ENCODE measurements at regions not wholly inside any gene's neighbourhood (a gene's known extent, or its start where the extent isn't known, plus 50 kb on each side); places are given as distances from the start of the nearest gene placed in this dataset.

DNA sequence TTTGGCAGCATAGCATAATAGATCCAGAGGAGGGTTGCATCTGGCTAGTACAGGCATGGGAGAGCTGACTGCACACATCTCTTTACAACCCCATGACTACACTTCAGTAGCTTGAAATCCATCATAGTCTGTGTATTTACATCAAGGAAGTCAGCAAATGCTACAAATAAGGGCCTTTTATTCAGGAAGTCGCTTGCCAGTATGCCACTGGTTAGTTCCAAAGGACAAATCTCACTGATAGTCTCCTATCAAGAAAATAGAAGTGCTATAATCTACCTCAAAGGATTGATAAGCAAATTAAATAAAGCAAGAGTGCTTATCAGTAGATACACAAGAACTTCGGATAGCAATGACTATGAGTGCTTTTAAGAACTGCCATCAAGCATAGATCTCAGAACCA, 112.7 kb downstream of the KLF12 start:
- no peaks in the 10 kb centered on the region for H3K4me1 ChIP-seq (ENCODE audit: insufficient read depth, insufficient read length)
- H3K4me3 ChIP-seq (ENCODE audit: insufficient read length, low read depth): no peak overlapping the region
- H3K27me3 ChIP-seq (ENCODE audit: insufficient read depth, insufficient read length): no peaks in the 10 kb centered on the region
- TF ChIP-seq SUZ12 (IDR thresholded peaks at IDR 0.05; ENCODE audit: extremely low read depth, insufficient read depth, insufficient read length) (no peak), ZNF274 (IDR thresholded peaks at IDR 0.05; ENCODE audit: low read depth, low read length) (no peak), YY1 (IDR thresholded peaks at IDR 0.05; ENCODE audit: insufficient read depth, insufficient read length) (no peak)
- H3K36me3 ChIP-seq (ENCODE audit: insufficient read depth, insufficient read length, low read length): no peaks in the 10 kb centered on the region
- no peak overlapping the region for H3K9ac ChIP-seq (ENCODE audit: insufficient read length, low read depth)
- no peak for DNase-seq (ENCODE audit: low read depth, low spot score)
- peaks cover 8% of the 10 kb centered on the region; the same call in 1 of the 2 replicates for H3K9me3 ChIP-seq (ENCODE audit: insufficient read depth, low read length)

DNA sequence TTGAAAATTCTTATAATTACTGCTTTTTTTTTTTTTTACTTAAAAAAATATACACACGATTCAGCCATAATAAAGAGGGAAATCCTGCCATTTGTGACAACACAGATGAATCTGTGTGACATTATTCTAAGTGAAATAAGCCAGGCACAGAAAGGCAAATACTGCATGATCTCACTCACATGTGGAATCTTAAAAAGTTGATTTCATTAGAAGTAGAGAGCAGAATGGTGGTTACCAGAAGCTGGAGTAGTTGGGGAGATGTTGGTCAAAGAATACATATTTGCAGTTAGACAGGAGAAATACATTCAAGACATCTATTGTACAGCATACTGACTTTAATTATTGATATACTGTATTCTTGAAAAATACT, 116.2 kb downstream of the KLF12 start:
- DNase-seq (ENCODE audit: low read depth, low spot score): no peak
- Histone ChIP-seq H3K27me3 (ENCODE audit: insufficient read depth, insufficient read length) (no peaks in the 10 kb centered on the region), H3K4me3 (ENCODE audit: insufficient read length, low read depth) (no peak overlapping the region), H3K9ac (ENCODE audit: insufficient read length, low read depth) (no peak overlapping the region), H3K36me3 (ENCODE audit: insufficient read depth, insufficient read length, low read length) (no peaks in the 10 kb centered on the region), H3K4me1 (ENCODE audit: insufficient read depth, insufficient read length) (no peaks in the 10 kb centered on the region), H3K9me3 (ENCODE audit: insufficient read depth, low read length) (peaks cover 8% of the 10 kb centered on the region; the same call in 1 of the 2 replicates)
- no peak for TF ChIP-seq ZNF274 (IDR thresholded peaks at IDR 0.05; ENCODE audit: low read depth, low read length)

DNA sequence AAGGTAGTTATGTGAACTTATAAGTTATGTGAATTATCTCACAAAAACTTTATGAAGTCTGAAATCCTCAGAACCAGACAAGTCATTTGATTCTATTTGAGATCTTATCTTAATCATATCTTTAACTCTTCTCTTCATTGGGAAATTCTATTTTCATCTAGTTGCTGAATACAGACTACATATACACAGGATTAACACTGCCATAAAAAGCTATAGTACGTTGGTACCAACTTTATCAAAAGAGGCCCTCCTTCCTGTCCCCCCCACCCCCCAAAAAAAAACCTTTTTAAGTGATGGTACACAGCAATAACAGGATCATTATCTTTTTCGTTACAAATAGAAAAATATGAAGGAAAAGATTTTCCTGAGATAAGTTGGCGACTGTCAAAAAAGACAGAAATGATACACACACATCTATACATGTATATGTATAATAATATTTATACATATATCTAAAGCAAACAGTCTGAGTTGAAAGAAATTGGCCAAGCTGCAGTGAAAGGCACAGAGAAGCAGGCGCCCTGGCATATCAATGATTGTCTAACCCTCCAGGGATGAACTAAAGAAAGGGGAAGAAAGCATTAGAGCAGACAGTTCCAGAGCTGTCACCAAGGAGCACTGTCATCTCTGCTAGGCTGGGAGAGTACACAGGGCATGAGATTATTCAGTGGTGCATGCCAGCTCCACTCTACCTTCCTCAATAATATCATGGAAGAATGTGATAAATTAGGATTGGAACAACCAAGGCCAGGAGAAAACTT, 116.7 kb downstream of the KLF12 start:
- H3K9ac ChIP-seq (ENCODE audit: insufficient read length, low read depth): no peak overlapping the region
- H3K4me3 ChIP-seq (ENCODE audit: insufficient read length, low read depth): no peak overlapping the region
- H3K27me3 ChIP-seq (ENCODE audit: insufficient read depth, insufficient read length): no peaks in the 10 kb centered on the region
- H3K36me3 ChIP-seq (ENCODE audit: insufficient read depth, insufficient read length, low read length): no peaks in the 10 kb centered on the region
- no peak for TF ChIP-seq YY1 (IDR thresholded peaks at IDR 0.05; ENCODE audit: insufficient read depth, insufficient read length)
- no peak for TF ChIP-seq ZNF274 (IDR thresholded peaks at IDR 0.05; ENCODE audit: low read depth, low read length)
- TF ChIP-seq SUZ12 (IDR thresholded peaks at IDR 0.05; ENCODE audit: extremely low read depth, insufficient read depth, insufficient read length): no peak
- no peak for DNase-seq (ENCODE audit: low read depth, low spot score)
- H3K9me3 ChIP-seq (ENCODE audit: insufficient read depth, low read length): peaks cover 8% of the 10 kb centered on the region; the same call in 1 of the 2 replicates
- no peaks in the 10 kb centered on the region for H3K4me1 ChIP-seq (ENCODE audit: insufficient read depth, insufficient read length)

DNA sequence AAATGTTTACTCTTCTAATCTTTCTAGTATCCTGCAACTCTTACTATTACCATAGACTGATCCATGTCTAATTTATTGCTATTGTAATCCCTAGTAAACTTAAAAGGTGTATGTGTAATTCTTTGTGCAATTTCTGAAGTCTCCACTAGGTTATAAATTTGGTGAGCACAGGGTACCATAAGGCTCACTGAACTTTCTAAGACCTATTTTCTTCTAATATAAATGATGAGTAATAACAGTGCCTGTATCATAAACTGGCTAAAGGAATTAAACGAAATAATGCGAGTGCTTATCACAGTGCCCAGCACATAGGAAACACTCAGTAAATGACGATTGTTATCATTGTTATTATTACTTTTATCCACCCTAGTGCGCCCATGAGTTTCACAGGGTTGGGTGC, 119.1 kb downstream of the KLF12 start:
- no peak overlapping the region for H3K9ac ChIP-seq (ENCODE audit: insufficient read length, low read depth)
- no peaks in the 10 kb centered on the region for H3K9me3 ChIP-seq (ENCODE audit: insufficient read depth, low read length)
- DNase-seq (ENCODE audit: low read depth, low spot score): no peak
- no peaks in the 10 kb centered on the region for H3K27me3 ChIP-seq (ENCODE audit: insufficient read depth, insufficient read length)
- no peak for TF ChIP-seq SUZ12 (IDR thresholded peaks at IDR 0.05; ENCODE audit: extremely low read depth, insufficient read depth, insufficient read length)
- no peak for TF ChIP-seq ZNF274 (IDR thresholded peaks at IDR 0.05; ENCODE audit: low read depth, low read length)
- no peak for TF ChIP-seq YY1 (IDR thresholded peaks at IDR 0.05; ENCODE audit: insufficient read depth, insufficient read length)
- no peaks in the 10 kb centered on the region for H3K4me1 ChIP-seq (ENCODE audit: insufficient read depth, insufficient read length)
- H3K36me3 ChIP-seq (ENCODE audit: insufficient read depth, insufficient read length, low read length): no peaks in the 10 kb centered on the region
- no peak overlapping the region for H3K4me3 ChIP-seq (ENCODE audit: insufficient read length, low read depth)

DNA sequence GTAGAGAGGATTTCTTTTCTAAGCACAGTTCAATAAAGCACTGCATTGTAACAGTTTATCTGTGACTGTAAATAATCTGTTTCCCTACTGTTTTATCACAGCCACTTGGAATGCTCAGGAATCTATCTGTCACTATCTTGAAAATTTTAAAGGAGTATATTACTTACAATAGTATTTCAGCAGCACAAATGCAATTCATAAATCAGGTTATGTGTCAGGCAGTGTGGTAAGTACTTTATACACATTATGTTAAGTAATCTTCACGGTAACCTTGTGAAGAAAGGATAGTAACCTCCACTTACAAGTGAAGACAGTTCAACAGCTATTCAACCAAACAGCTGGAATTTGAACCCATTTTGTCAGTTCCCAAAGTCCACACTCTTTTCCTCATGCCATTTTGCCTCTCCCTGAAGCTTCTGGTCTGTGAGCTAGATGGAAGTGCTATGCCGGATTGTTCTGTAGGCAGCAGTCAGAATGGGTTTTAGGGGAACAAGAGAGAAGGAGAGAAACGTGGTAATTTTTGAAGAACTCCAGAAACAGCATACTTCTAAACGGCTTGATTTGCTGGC, 125.0 kb downstream of the KLF12 start:
- Histone ChIP-seq H3K9ac (ENCODE audit: insufficient read length, low read depth) (no peak overlapping the region), H3K27me3 (ENCODE audit: insufficient read depth, insufficient read length) (no peaks in the 10 kb centered on the region)
- TF ChIP-seq YY1 (IDR thresholded peaks at IDR 0.05; ENCODE audit: insufficient read depth, insufficient read length): no peak
- no peak for TF ChIP-seq ZNF274 (IDR thresholded peaks at IDR 0.05; ENCODE audit: low read depth, low read length)
- TF ChIP-seq SUZ12 (IDR thresholded peaks at IDR 0.05; ENCODE audit: extremely low read depth, insufficient read depth, insufficient read length): no peak

DNA sequence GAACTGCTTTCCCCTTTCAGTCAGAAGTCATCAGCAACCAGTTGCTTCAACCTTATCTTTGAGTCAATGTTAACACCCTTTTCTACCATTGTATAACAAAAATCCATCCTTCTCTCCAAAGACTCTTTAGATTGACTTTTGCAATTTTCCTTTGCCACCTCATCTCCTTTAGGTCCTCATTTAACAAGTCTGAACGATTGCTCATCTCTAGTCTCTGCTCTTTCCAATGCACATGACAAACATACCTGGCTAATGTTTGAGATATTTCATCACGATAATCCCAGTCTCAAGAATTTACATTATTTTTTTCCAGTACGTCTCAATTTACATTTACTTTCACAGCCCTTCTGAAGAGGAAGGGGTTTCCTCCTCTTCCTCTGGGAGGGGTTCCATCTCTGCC, 127.5 kb downstream of the KLF12 start:
- TF ChIP-seq SUZ12 (IDR thresholded peaks at IDR 0.05; ENCODE audit: extremely low read depth, insufficient read depth, insufficient read length): no peak
- no peak for TF ChIP-seq YY1 (IDR thresholded peaks at IDR 0.05; ENCODE audit: insufficient read depth, insufficient read length)
- no peak for TF ChIP-seq ZNF274 (IDR thresholded peaks at IDR 0.05; ENCODE audit: low read depth, low read length)
- no peaks in the 10 kb centered on the region for H3K36me3 ChIP-seq (ENCODE audit: insufficient read depth, insufficient read length, low read length)
- DNase-seq (ENCODE audit: low read depth, low spot score): no peak
- H3K27me3 ChIP-seq (ENCODE audit: insufficient read depth, insufficient read length): no peaks in the 10 kb centered on the region
- H3K4me3 ChIP-seq (ENCODE audit: insufficient read length, low read depth): no peak overlapping the region
- no peaks in the 10 kb centered on the region for H3K4me1 ChIP-seq (ENCODE audit: insufficient read depth, insufficient read length)
- no peaks in the 10 kb centered on the region for H3K9me3 ChIP-seq (ENCODE audit: insufficient read depth, low read length)
- no peak overlapping the region for H3K9ac ChIP-seq (ENCODE audit: insufficient read length, low read depth)

More for the DNA sequence above, 125.0 kb downstream of the KLF12 start:
- H3K36me3 ChIP-seq (ENCODE audit: insufficient read depth, insufficient read length, low read length): no peaks in the 10 kb centered on the region
- no peak for DNase-seq (ENCODE audit: low read depth, low spot score)
- no peak overlapping the region for H3K4me3 ChIP-seq (ENCODE audit: insufficient read length, low read depth)
- no peaks in the 10 kb centered on the region for H3K4me1 ChIP-seq (ENCODE audit: insufficient read depth, insufficient read length)
- no peaks in the 10 kb centered on the region for H3K9me3 ChIP-seq (ENCODE audit: insufficient read depth, low read length)

DNA sequence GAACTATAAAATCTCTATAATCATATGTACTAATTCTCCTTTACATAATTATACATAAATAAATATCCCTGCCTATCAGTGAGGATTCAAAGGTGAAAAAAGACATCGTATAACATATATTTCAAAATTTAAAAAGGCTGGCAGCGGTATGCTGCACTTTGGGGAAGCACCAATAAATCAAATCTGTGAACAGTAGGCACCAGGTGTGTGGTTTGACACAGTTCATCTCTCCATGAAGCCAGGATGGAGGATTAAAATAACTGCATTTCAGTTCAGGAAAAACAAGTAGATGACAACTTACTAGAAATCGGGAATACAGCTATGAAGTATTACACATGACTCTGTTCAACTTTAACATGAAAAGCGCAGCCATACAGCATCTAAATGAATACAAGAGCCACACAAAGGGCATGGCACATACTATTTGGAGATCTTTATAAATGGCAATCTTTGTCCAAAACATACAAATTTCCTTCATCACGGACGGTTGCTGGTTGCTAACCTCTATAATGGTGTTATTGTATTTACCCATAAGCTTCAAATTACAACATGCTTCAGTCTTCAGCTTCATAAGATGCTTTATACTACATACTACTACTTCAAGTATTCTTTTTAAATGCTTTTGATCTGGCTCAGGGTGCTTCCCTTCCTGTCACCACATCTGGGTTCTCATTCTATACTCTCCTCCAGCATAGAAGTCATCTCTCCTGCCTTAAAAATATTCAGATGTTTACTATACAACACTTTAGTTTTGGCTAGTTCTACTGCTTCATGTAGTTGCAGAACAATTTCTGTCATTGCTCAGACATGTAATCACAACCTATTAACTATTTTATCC, 128.7 kb downstream of the KLF12 start:
- H3K9me3 ChIP-seq (ENCODE audit: insufficient read depth, low read length): no peaks in the 10 kb centered on the region
- H3K9ac ChIP-seq (ENCODE audit: insufficient read length, low read depth): no peak overlapping the region
- H3K27me3 ChIP-seq (ENCODE audit: insufficient read depth, insufficient read length): no peaks in the 10 kb centered on the region
- no peak for TF ChIP-seq YY1 (IDR thresholded peaks at IDR 0.05; ENCODE audit: insufficient read depth, insufficient read length)
- TF ChIP-seq ZNF274 (IDR thresholded peaks at IDR 0.05; ENCODE audit: low read depth, low read length): no peak
- no peak for TF ChIP-seq SUZ12 (IDR thresholded peaks at IDR 0.05; ENCODE audit: extremely low read depth, insufficient read depth, insufficient read length)
- no peaks in the 10 kb centered on the region for H3K4me1 ChIP-seq (ENCODE audit: insufficient read depth, insufficient read length)
- no peak for DNase-seq (ENCODE audit: low read depth, low spot score)
- no peaks in the 10 kb centered on the region for H3K36me3 ChIP-seq (ENCODE audit: insufficient read depth, insufficient read length, low read length)
- no peak overlapping the region for H3K4me3 ChIP-seq (ENCODE audit: insufficient read length, low read depth)
